GM23338 (cell line): ENCODE measurements at regions not wholly inside any gene's neighbourhood (a gene's known extent, or its start where the extent isn't known, plus 50 kb on each side); places are given as distances from the start of the nearest gene placed in this dataset.

Experiments
- ATAC-seq: fragments of 200-7000 bp; cut with Tn5 transposase; 3 replicates; pipeline ENCODE4 v1.9.1; 2020
- DNase-seq: peaks from one replicate; pipeline ENCODE4 v3.0.0-alpha.2; 2015; ENCODE audit warnings: low spot score
- H2AFZ ChIP-seq: fragments of 200-600 bp; sonication (generic); 2 replicates; pipeline ENCODE4 v1.8.0; 2016; ENCODE audit warnings: antibody characterized with exemption, mild to moderate bottlenecking, moderate library complexity
- H3F3A ChIP-seq: fragments of 200-600 bp; sonication (generic); replicated peaks from 2 replicates; pipeline ENCODE4 v1.8.0; 2017; ENCODE audit warnings: antibody characterized with exemption, mixed run types, low read depth
- H3K27ac ChIP-seq: fragments of 200-600 bp; sonication (generic); 2 replicates; pipeline ENCODE4 v1.6.1; 2016; ENCODE audit warnings: low read depth
- H3K27me3 ChIP-seq: fragments of 200-600 bp; sonication (generic); 2 replicates; pipeline ENCODE4 v1.8.0; 2016; ENCODE audit warnings: mild to moderate bottlenecking, mixed run types, moderate library complexity; ENCODE audit not compliant: insufficient read depth
- H3K36me3 ChIP-seq: fragments of 200-600 bp; sonication (generic); 2 replicates; pipeline ENCODE4 v1.8.0; 2016; ENCODE audit warnings: mild to moderate bottlenecking; ENCODE audit not compliant: insufficient read depth
- H3K4me1 ChIP-seq: fragments of 200-600 bp; sonication (generic); 2 replicates; pipeline ENCODE4 v1.8.0; 2016; ENCODE audit warnings: mild to moderate bottlenecking, moderate library complexity; ENCODE audit not compliant: insufficient read depth
- H3K4me2 ChIP-seq: fragments of 200-600 bp; sonication (generic); 2 replicates; pipeline ENCODE4 v1.7.1; 2017; ENCODE audit warnings: mixed run types
- H3K4me3 ChIP-seq: fragments of 200-600 bp; sonication (generic); 2 replicates; pipeline ENCODE4 v1.6.1; 2016; ENCODE audit warnings: mixed run types
- H3K79me2 ChIP-seq: fragments of 200-600 bp; sonication (generic); replicated peaks from 2 replicates; pipeline ENCODE4 v1.8.0; 2017; ENCODE audit warnings: mild to moderate bottlenecking; ENCODE audit not compliant: insufficient read depth
- H3K9me2 ChIP-seq: fragments of 200-600 bp; sonication (generic); 2 replicates; pipeline ENCODE4 v1.8.0; 2017; ENCODE audit not compliant: insufficient read depth
- H4K20me1 ChIP-seq: fragments of 200-600 bp; sonication (generic); replicated peaks from 2 replicates; pipeline ENCODE4 v1.8.0; 2017; ENCODE audit warnings: mild to moderate bottlenecking; ENCODE audit not compliant: insufficient read depth
- H3K27ac Mint-ChIP-seq: 2 replicates; pipeline ENCODE4 v1.8.0; 2020; ENCODE audit warnings: inconsistent platforms, mild to moderate bottlenecking, moderate library complexity, mixed read lengths
- H3K27me3 Mint-ChIP-seq: 3 replicates; pipeline ENCODE4 v1.8.0; 2022; ENCODE audit warnings: low read depth, mild to moderate bottlenecking, moderate library complexity, mixed read lengths, inconsistent platforms; ENCODE audit not compliant: insufficient read depth, poor library complexity
- H3K36me3 Mint-ChIP-seq: 3 replicates; pipeline ENCODE4 v1.8.0; 2021; ENCODE audit warnings: low read depth, mild to moderate bottlenecking, inconsistent platforms, moderate library complexity, mixed read lengths
- H3K4me1 Mint-ChIP-seq: 3 replicates; pipeline ENCODE4 v1.8.0; 2020; ENCODE audit warnings: mild to moderate bottlenecking, inconsistent platforms, mixed read lengths
- H3K4me3 Mint-ChIP-seq: 3 replicates; pipeline ENCODE4 v1.8.0; 2021; ENCODE audit warnings: moderate library complexity, mild to moderate bottlenecking, inconsistent platforms, mixed read lengths
- H3K9me3 Mint-ChIP-seq: 3 replicates; pipeline ENCODE4 v1.8.0; 2020; ENCODE audit warnings: moderate library complexity, mild to moderate bottlenecking, inconsistent platforms, mixed read lengths
- CREB1 ChIP-seq: fragments of 250-450 bp; sonication (Bioruptor Pico); IDR thresholded peaks from 2 replicates; pipeline ENCODE4 v1.5.0; 2020; ENCODE audit warnings: low read depth, mild to moderate bottlenecking, moderate library complexity
- EZH2 ChIP-seq: fragments of 200-600 bp; sonication (generic); IDR thresholded peaks from one replicate; pipeline ENCODE4 v1.8.0; 2017; ENCODE audit warnings: antibody characterized with exemption, mild to moderate bottlenecking, low read depth; ENCODE audit not compliant: unreplicated experiment
- EZH2phosphoT487 ChIP-seq: fragments of 200-600 bp; sonication (generic); IDR thresholded peaks from one replicate; pipeline ENCODE4 v1.8.1; 2018; ENCODE audit warnings: antibody characterized with exemption; ENCODE audit not compliant: unreplicated experiment
- JUNB ChIP-seq: IDR thresholded peaks from one replicate; pipeline ENCODE4 v1.6.1; 2016; ENCODE audit warnings: antibody characterized with exemption; ENCODE audit not compliant: unreplicated experiment
- NANOG ChIP-seq: IDR thresholded peaks from 2 replicates; pipeline ENCODE4 v1.6.1; 2016; ENCODE audit warnings: antibody characterized with exemption, borderline replicate concordance
- STAT1 ChIP-seq: IDR thresholded peaks from one replicate; pipeline ENCODE4 v1.6.1; 2016; ENCODE audit warnings: antibody characterized with exemption; ENCODE audit not compliant: unreplicated experiment
- ZNF114 ChIP-seq: fragments of 250-450 bp; sonication (Bioruptor Pico); IDR thresholded peaks from 2 replicates; pipeline ENCODE4 v1.5.0; 2020; ENCODE audit warnings: mild to moderate bottlenecking, moderate library complexity
- ZNF462 ChIP-seq: fragments of 250-450 bp; sonication (Bioruptor Pico); IDR thresholded peaks from 2 replicates; pipeline ENCODE4 v1.5.0; 2020; ENCODE audit warnings: mild to moderate bottlenecking, moderate library complexity

- no peak for TF ChIP-seq ZNF462
- no peak for TF ChIP-seq CREB1 (CRISPR knock-in tag)
- TF ChIP-seq ZNF114 (CRISPR knock-in tag), result no peak
- TF ChIP-seq STAT1, result no peak
- no peak for TF ChIP-seq NANOG
- TF ChIP-seq EZH2, result no peak
- TF ChIP-seq EZH2phosphoT487, result no peak
Measured at GRCh38 chr13:99686157-99686572, 184.9 kb downstream of the TM9SF2 start (continued).

GRCh38 chr13:99681695-99682094, 180.4 kb downstream of the TM9SF2 start:
- no peaks in the 10 kb centered on the region for H4K20me1 ChIP-seq
- H3K4me1 ChIP-seq, result peaks cover 50% of the 10 kb centered on the region
- H3F3A ChIP-seq, result 0 out of 2 replicates have a peak, but pooled peaks cover 4% of the 10 kb centered on the region
- Mint-ChIP-seq H3K36me3 (no peaks in the 10 kb centered on the region), H3K27ac (no peak overlapping the region; the same call in 1 of the 2 replicates), H3K9me3 (no peaks in the 10 kb centered on the region), H3K4me3 (no peak overlapping the region), H3K4me1 (peaks cover 49% of the 10 kb centered on the region), H3K27me3 (peaks cover 7% of the 10 kb centered on the region)
- no peak overlapping the region for H3K4me2 ChIP-seq
- DNase-seq (peak; percentile 83), ATAC-seq (peak; percentile 19)
- H3K9me2 ChIP-seq, result no peaks in the 10 kb centered on the region
- no peaks in the 10 kb centered on the region for H3K79me2 ChIP-seq
- no peak overlapping the region for H3K27ac ChIP-seq
- no peak overlapping the region for H3K4me3 ChIP-seq
- no peaks in the 10 kb centered on the region for H3K27me3 ChIP-seq
- H3K36me3 ChIP-seq, result no peaks in the 10 kb centered on the region
- TF ChIP-seq JUNB (no peak), CREB1 (CRISPR knock-in tag) (0 out of 2 replicates have a peak, but pooled peaks have one; percentile 6)
- H2AFZ ChIP-seq, result no peak overlapping the region
